H9 (cell line): ENCODE measurements at regions not wholly inside any gene's neighbourhood (a gene's known extent, or its start where the extent isn't known, plus 50 kb on each side); places are given as distances from the start of the nearest gene placed in this dataset.

Source experiments
- DNase-seq: peaks from one replicate; pipeline ENCODE4 v3.0.0-alpha.2; 2017
- H2AFZ ChIP-seq: one replicate; pipeline ENCODE4 v1.6.1; 2013; ENCODE audit warnings: mild to moderate bottlenecking, low read length, control low read depth, moderate library complexity
- H2AK5ac ChIP-seq: 2 replicates; pipeline ENCODE4 v1.6.1; 2013; ENCODE audit warnings: low read length, control low read depth, mixed read lengths; ENCODE audit not compliant: insufficient read length
- H2BK120ac ChIP-seq: one replicate; pipeline ENCODE4 v1.6.1; 2013; ENCODE audit warnings: low read depth, mild to moderate bottlenecking, low read length, control low read depth, inconsistent platforms; ENCODE audit not compliant: poor library complexity, severe bottlenecking
- H2BK12ac ChIP-seq: 2 replicates; pipeline ENCODE4 v1.6.1; 2013; ENCODE audit warnings: low read length, control low read depth, mixed read lengths, low read depth; ENCODE audit not compliant: insufficient read length
- H2BK15ac ChIP-seq: 2 replicates; pipeline ENCODE4 v1.6.1; 2013; ENCODE audit warnings: low read depth, low read length, control low read depth
- H2BK20ac ChIP-seq: one replicate; pipeline ENCODE4 v1.6.1; 2013; ENCODE audit warnings: low read depth, mild to moderate bottlenecking, low read length, control low read depth, inconsistent platforms; ENCODE audit not compliant: poor library complexity, severe bottlenecking
- H2BK5ac ChIP-seq: 2 replicates; pipeline ENCODE4 v1.6.1; 2013; ENCODE audit warnings: low read length, control low read depth, mixed read lengths; ENCODE audit not compliant: insufficient read length
- H3K14ac ChIP-seq: 2 replicates; pipeline ENCODE4 v1.6.1; 2013; ENCODE audit warnings: low read length, control low read depth; ENCODE audit not compliant: insufficient read depth
- H3K18ac ChIP-seq: 2 replicates; pipeline ENCODE4 v1.6.1; 2013; ENCODE audit warnings: low read depth, mild to moderate bottlenecking, mixed read lengths, low read length, control low read depth; ENCODE audit not compliant: insufficient read length
- H3K23ac ChIP-seq: 2 replicates; pipeline ENCODE4 v1.6.1; 2013; ENCODE audit warnings: low read length, control low read depth, mixed read lengths, low read depth; ENCODE audit not compliant: insufficient read length
- H3K23me2 ChIP-seq: 2 replicates; pipeline ENCODE4 v1.6.1; 2013; ENCODE audit warnings: low read depth, mild to moderate bottlenecking, mixed read lengths, low read length, control low read depth; ENCODE audit not compliant: insufficient read length, poor library complexity, severe bottlenecking
- H3K27ac ChIP-seq: 2 replicates; pipeline ENCODE4 v1.5.1; 2013; ENCODE audit warnings: low read length, control low read depth, mixed read lengths, low read depth; ENCODE audit not compliant: insufficient read length
- H3K27me3 ChIP-seq: 2 replicates; pipeline ENCODE4 v1.6.1; 2013; ENCODE audit warnings: low read length, control low read depth, inconsistent platforms; ENCODE audit not compliant: insufficient read depth
- H3K4ac ChIP-seq: 2 replicates; pipeline ENCODE4 v1.6.1; 2013; ENCODE audit warnings: low read depth, mild to moderate bottlenecking, control low read depth, inconsistent platforms, low read length, moderate library complexity
- H3K4me1 ChIP-seq: 2 replicates; pipeline ENCODE4 v1.6.1; 2013; ENCODE audit warnings: low read length, control low read depth, inconsistent platforms; ENCODE audit not compliant: insufficient read depth
- H3K4me2 ChIP-seq: 2 replicates; pipeline ENCODE4 v1.6.1; 2013; ENCODE audit warnings: low read length, control low read depth, mixed read lengths; ENCODE audit not compliant: insufficient read length, insufficient read depth
- H3K56ac ChIP-seq: 2 replicates; pipeline ENCODE4 v1.6.1; 2013; ENCODE audit warnings: low read depth, mild to moderate bottlenecking, mixed read lengths, low read length, control low read depth; ENCODE audit not compliant: insufficient read length
- H3K79me1 ChIP-seq: 2 replicates; pipeline ENCODE4 v1.6.1; 2013; ENCODE audit warnings: low read depth, mild to moderate bottlenecking, moderate library complexity, low read length, control low read depth, inconsistent platforms; ENCODE audit not compliant: insufficient read depth, poor library complexity, severe bottlenecking
- H3K79me2 ChIP-seq: 2 replicates; pipeline ENCODE4 v1.6.1; 2013; ENCODE audit warnings: low read length, control low read depth, inconsistent platforms; ENCODE audit not compliant: insufficient read depth
- H3K9ac ChIP-seq: 2 replicates; pipeline ENCODE4 v1.6.1; 2013; ENCODE audit warnings: low read length, control low read depth, mixed read lengths; ENCODE audit not compliant: insufficient read length; ENCODE audit errors: extremely low read depth
- H3K9me3 ChIP-seq: one replicate; pipeline ENCODE4 v1.6.1; 2013; ENCODE audit warnings: low read depth, low read length, inconsistent platforms; ENCODE audit not compliant: control insufficient read depth
- H3T11ph ChIP-seq: one replicate; pipeline ENCODE4 v1.6.1; 2013; ENCODE audit warnings: mild to moderate bottlenecking, low read length, control low read depth, inconsistent platforms
- H4K20me1 ChIP-seq: one replicate; pipeline ENCODE4 v1.6.1; 2013; ENCODE audit not compliant: control insufficient read depth, insufficient read length, insufficient read depth
- H4K5ac ChIP-seq: 2 replicates; pipeline ENCODE4 v1.6.1; 2013; ENCODE audit warnings: low read depth, mild to moderate bottlenecking, mixed read lengths, low read length, control low read depth; ENCODE audit not compliant: insufficient read length
- H4K8ac ChIP-seq: replicated peaks from 2 replicates; pipeline ENCODE4 v1.6.1; 2013; ENCODE audit warnings: low read length, control low read depth, mixed read lengths, low read depth; ENCODE audit not compliant: insufficient read length
- H4K91ac ChIP-seq: 2 replicates; pipeline ENCODE4 v1.6.1; 2013; ENCODE audit warnings: low read depth, mild to moderate bottlenecking, moderate library complexity, mixed read lengths, low read length, control low read depth; ENCODE audit not compliant: insufficient read length
- H3K27ac Mint-ChIP-seq, 3 experiments: 2 replicates in 2 of 3; 3 replicates in 1 of 3; pipeline ENCODE4 v1.8.0; 2020 to 2021; ENCODE audit warnings: mixed read lengths in 3 of 3, mild to moderate bottlenecking in 1 of 3, moderate library complexity in 1 of 3
- H3K27me3 Mint-ChIP-seq: 2 replicates; pipeline ENCODE4 v1.8.0; 2021; ENCODE audit warnings: low read depth, mild to moderate bottlenecking, moderate library complexity, mixed read lengths
- H3K36me3 Mint-ChIP-seq, 3 experiments: 2 replicates in 2 of 3; 3 replicates in 1 of 3; pipeline ENCODE4 v1.8.0; 2020 to 2021; ENCODE audit warnings: low read depth in 3 of 3, mixed read lengths in 3 of 3; ENCODE audit not compliant: insufficient read depth in 1 of 3
- H3K4me1 Mint-ChIP-seq, 2 experiments: 2 replicates each; pipeline ENCODE4 v1.8.0; 2020; ENCODE audit warnings: mixed read lengths in 2 of 2
- H3K4me3 Mint-ChIP-seq, 2 experiments: 2 replicates in 1 of 2; 3 replicates in 1 of 2; pipeline ENCODE4 v1.8.0; 2020 to 2021; ENCODE audit warnings: mild to moderate bottlenecking in 2 of 2, mixed read lengths in 2 of 2, moderate library complexity in 1 of 2
- H3K9me3 Mint-ChIP-seq, 2 experiments: 2 replicates in 1 of 2; 3 replicates in 1 of 2; pipeline ENCODE4 v1.8.0; 2020; ENCODE audit warnings: mild to moderate bottlenecking in 2 of 2, mixed read lengths in 2 of 2, moderate library complexity in 1 of 2
- CTCF ChIP-seq: fragments of 200-600 bp; sonication (generic); conservative IDR thresholded peaks from 3 replicates; pipeline ENCODE4 v1.8.0; 2021; ENCODE audit warnings: antibody characterized with exemption, mild to moderate bottlenecking
- WGBS: extraction: QIAGEN DNeasy Blood & Tissue Kit; methylation state at CpG from one replicate; pipeline ENCODE4 v1.1.7; 2013; ENCODE audit warnings: missing lambda C conversion rate, low lambda C conversion rate, mixed read lengths; ENCODE audit not compliant: insufficient read length; ENCODE audit errors: extremely low coverage; 5-methylcytosine and 5-hydroxymethylcytosine counted together

GRCh38 chr2:66125951-66126350 lies 309.0 kb upstream of the MEIS1 start:
- Histone ChIP-seq H3K23me2 (no peaks in the 10 kb centered on the region), H3K18ac (no peak overlapping the region), H3K79me1 (no peaks in the 10 kb centered on the region), H3T11ph (no peak overlapping the region), H4K91ac (no peak overlapping the region), H3K4ac (no peak overlapping the region), H2AK5ac (no peak overlapping the region), H3K79me2 (no peaks in the 10 kb centered on the region), H3K27me3 (no peaks in the 10 kb centered on the region), H3K27ac (no peak overlapping the region), H3K4me2 (no peak overlapping the region), H4K5ac (no peak overlapping the region), H4K8ac (no peak overlapping the region), H2BK20ac (no peak overlapping the region), H3K9me3 (no peaks in the 10 kb centered on the region), H2BK120ac (no peak overlapping the region), H2BK5ac (no peak overlapping the region), H3K56ac (no peak overlapping the region), H4K20me1 (no peaks in the 10 kb centered on the region), H3K23ac (no peak overlapping the region), H2BK12ac (no peak overlapping the region), H3K14ac (no peak overlapping the region), H2BK15ac (no peak overlapping the region), H3K9ac (no peak overlapping the region), H2AFZ (no peak overlapping the region), H3K4me1 (peaks cover 6% of the 10 kb centered on the region; the same call in 1 of the 2 replicates)
- TF ChIP-seq CTCF = no peak
- Mint-ChIP-seq H3K9me3 (no peaks in the 10 kb centered on the region), H3K4me1 (peaks cover 6 to 14% of the 10 kb centered on the region in 2 experiments), H3K36me3 (0 out of 7 replicates have a peak, but pooled peaks cover 0 to under 1% (median 0%) of the 10 kb centered on the region in 3 experiments), H3K27me3 (no peaks in the 10 kb centered on the region; the same call in none of the 2 replicates), H3K27ac (peak overlapping the region in 1 of 3 experiments; percentile 44; a peak in 1 of 7 replicates), H3K4me3 (no peak overlapping the region)
- no CpG with 5 or more reads among the region's 5 CpGs for WGBS
- no peak for DNase-seq
